22Rv1 (cell line): ENCODE measurements at regions not wholly inside any gene's neighbourhood (a gene's known extent, or its start where the extent isn't known, plus 50 kb on each side); places are given as distances from the start of the nearest gene placed in this dataset.

Experiments used
- CTCF ChIP-seq: fragments of 450-650 bp; IDR thresholded peaks from 2 replicates; pipeline ENCODE4 v1.5.1; 2017; ENCODE audit warnings: mild to moderate bottlenecking
- ZFX ChIP-seq: fragments of 450-650 bp; IDR thresholded peaks from 2 replicates; pipeline ENCODE4 v1.6.1; 2017; ENCODE audit warnings: antibody characterized with exemption, borderline replicate concordance

- TF ChIP-seq CTCF, result no peak
- no peak for TF ChIP-seq ZFX
These were observed 69.9 kb upstream of the ARHGEF7 start for GRCh38 chr13:111045170-111045569.
